Fibroblast of mammary gland (primary cell): ENCODE measurements at regions not wholly inside any gene's neighbourhood (a gene's known extent, or its start where the extent isn't known, plus 50 kb on each side); places are given as distances from the start of the nearest gene placed in this dataset.

Experiments used
- DNase-seq: peaks from one replicate; pipeline ENCODE4 v3.0.0-alpha.2; 2010; ENCODE audit warnings: low read depth
- H3K4me3 ChIP-seq: 2 replicates; pipeline ENCODE4 v1.5.1; 2011; ENCODE audit warnings: low read depth, mild to moderate bottlenecking, low read length, moderate library complexity; ENCODE audit not compliant: control insufficient read depth
- CTCF ChIP-seq: conservative IDR thresholded peaks from 2 replicates; pipeline ENCODE4 v1.5.1; 2011; ENCODE audit warnings: low read depth, low read length, inconsistent platforms; ENCODE audit not compliant: control insufficient read depth, insufficient read depth

GRCh38 chr16:72565106-72565505, 393.2 kb upstream of the PMFBP1 start:
- DNase-seq: no peak
- no peak overlapping the region for H3K4me3 ChIP-seq
- no peak for TF ChIP-seq CTCF

- no peak for TF ChIP-seq CTCF
- no peak overlapping the region for H3K4me3 ChIP-seq
- peak; percentile 34 for DNase-seq
Measured at GRCh38 chr16:72560617-72561016, 388.7 kb upstream of the PMFBP1 start.

- DNase-seq: no peak
- TF ChIP-seq CTCF: no peak
- H3K4me3 ChIP-seq: no peak overlapping the region
Measured at GRCh38 chr16:72558501-72558900, 386.5 kb upstream of the PMFBP1 start.

- no peak for TF ChIP-seq CTCF
- H3K4me3 ChIP-seq: no peak overlapping the region
- peak; percentile 34 for DNase-seq
Measured at GRCh38 chr16:72554935-72555334, 383.0 kb upstream of the PMFBP1 start.

DNA sequence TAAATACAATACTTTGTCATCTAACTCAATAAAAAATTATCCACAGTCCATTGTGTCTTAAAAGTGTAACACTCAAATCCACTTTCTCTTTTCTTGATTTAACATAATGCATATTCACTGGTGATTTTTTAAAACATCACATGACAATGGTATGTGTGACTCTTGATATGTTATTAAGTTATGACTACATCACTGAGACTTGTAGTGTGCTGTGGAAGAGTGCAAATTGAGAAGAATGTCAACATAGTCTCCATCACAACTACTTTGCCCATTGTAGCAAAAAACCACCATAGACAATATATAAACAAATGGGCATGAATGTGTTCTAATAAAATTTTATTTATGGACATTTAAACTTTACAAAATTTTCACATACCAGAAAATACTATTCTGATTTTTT, 380.7 kb upstream of the PMFBP1 start:
- DNase-seq: no peak
- H3K4me3 ChIP-seq: no peak overlapping the region
- no peak for TF ChIP-seq CTCF

- no peak for DNase-seq
- H3K4me3 ChIP-seq: no peak overlapping the region
- TF ChIP-seq CTCF: no peak
Measured at GRCh38 chr16:72551649-72552048, 379.7 kb upstream of the PMFBP1 start.

GRCh38 chr16:72549878-72550277, 377.9 kb upstream of the PMFBP1 start:
- no peak overlapping the region for H3K4me3 ChIP-seq
- DNase-seq: no peak
- TF ChIP-seq CTCF: no peak
